ENCODE measurements at regions not wholly inside any gene's neighbourhood (a gene's known extent, or its start where the extent isn't known, plus 50 kb on each side); places are given as distances from the start of the nearest gene placed in this dataset.

DNA sequence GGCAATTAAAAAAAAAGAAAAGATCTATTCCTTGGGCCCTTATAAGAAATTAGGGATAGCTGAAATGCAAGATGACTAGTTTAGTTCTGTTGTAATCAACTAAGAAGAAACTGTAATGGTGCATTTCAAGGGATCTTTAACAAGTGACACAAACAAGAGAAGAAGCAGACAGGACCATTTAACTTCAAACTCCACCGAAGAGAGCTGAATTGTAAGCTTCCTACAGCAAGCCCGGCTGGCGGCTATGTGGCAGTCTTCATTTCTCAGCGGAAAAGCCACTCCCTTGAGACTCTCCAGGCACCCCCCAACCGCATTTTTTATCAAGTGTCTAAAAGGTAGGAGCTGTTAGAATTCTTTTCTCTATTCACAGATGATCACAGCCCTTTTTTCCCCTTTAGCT, 305.2 kb upstream of the ZNF507 start:
- peaks cover 0 to 5% of the 10 kb centered on the region in 2 donors for H3K27me3 ChIP-seq (ENCODE audit: control insufficient read depth in 2 of 2, insufficient read depth in 2 of 2, low read length in 2 of 2)
- H3K4me1 ChIP-seq (ENCODE audit: control insufficient read depth in 2 of 2, insufficient read depth in 2 of 2, low read length in 2 of 2): no peaks in the 10 kb centered on the region

DNA sequence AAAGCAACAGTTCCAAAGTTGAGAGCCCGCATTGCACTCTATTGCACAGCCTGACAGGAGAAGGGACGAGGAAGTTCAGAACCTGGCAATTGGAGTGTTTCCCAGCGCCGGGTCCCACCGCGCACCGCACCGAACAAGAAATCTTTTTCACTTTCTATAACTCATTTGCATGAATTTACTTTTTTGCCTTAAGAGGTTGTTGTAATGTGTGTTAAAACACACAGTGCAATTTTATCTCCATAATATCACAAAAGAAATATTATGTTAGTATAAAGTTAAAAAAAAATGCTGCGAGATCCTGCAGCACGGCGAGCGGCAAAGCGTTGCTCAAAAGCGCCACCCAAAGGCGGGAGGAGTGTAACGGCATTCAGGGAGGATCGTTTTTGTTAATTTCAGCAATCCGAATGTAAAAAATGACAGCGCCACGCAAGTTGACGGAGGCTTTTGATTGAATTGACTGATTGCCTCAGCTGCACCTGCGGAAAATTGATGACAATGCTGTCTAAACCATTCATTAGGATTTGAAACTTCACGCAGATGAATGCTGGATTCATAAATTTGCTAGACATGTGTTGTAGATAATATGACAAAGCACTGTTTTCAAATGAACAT, 303.6 kb upstream of the ZNF507 start:
- H3K36me3 ChIP-seq (ENCODE audit: control insufficient read depth in 2 of 2, insufficient read depth in 2 of 2, low read length in 2 of 2): no peaks in the 10 kb centered on the region
- H3K9ac ChIP-seq (ENCODE audit: low read depth in 1 of 2, low read length in 2 of 2): no peak overlapping the region
- no peak overlapping the region for H3K27ac ChIP-seq (ENCODE audit: low read depth in 2 of 2, low read length in 2 of 2)
- peak overlapping the region in 1 of 2 donors; percentile 59 for H3K4me3 ChIP-seq (ENCODE audit: low read length in 2 of 2)
- H3K4me1 ChIP-seq (ENCODE audit: control insufficient read depth in 2 of 2, insufficient read depth in 2 of 2, low read length in 2 of 2): no peaks in the 10 kb centered on the region
- peaks cover 0 to 5% of the 10 kb centered on the region in 2 donors for H3K27me3 ChIP-seq (ENCODE audit: control insufficient read depth in 2 of 2, insufficient read depth in 2 of 2, low read length in 2 of 2)
- H3K9me3 ChIP-seq (ENCODE audit: control insufficient read depth in 2 of 2, low read length in 2 of 2): no peaks in the 10 kb centered on the region

More for the DNA sequence above, 305.2 kb upstream of the ZNF507 start:
- no peak overlapping the region for H3K27ac ChIP-seq (ENCODE audit: low read depth in 2 of 2, low read length in 2 of 2)
- H3K9ac ChIP-seq (ENCODE audit: low read depth in 1 of 2, low read length in 2 of 2): no peak overlapping the region
- H3K9me3 ChIP-seq (ENCODE audit: control insufficient read depth in 2 of 2, low read length in 2 of 2): no peaks in the 10 kb centered on the region
- H3K4me3 ChIP-seq (ENCODE audit: low read length in 2 of 2): no peak overlapping the region
- H3K36me3 ChIP-seq (ENCODE audit: control insufficient read depth in 2 of 2, insufficient read depth in 2 of 2, low read length in 2 of 2): no peaks in the 10 kb centered on the region

DNA sequence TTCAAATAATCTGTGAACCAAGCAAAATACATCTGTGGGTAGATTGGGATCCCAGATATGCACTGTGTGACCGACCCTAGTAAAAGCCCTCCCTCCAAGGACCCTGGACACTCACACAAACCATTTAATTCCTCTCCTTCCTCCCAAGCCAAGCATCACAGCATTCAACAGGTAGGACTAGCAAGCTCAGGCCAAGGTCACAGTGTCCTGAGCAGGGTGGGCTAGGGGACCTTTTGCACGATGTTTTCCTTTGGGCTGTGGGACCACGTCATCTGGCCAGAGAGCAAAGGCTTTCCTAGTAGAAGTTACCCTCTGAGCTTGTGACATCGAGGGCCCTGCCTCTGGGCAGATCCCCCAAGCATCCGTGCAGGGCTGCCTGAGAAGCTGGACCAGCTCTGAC, 297.6 kb upstream of the ZNF507 start:
- H3K9me3 ChIP-seq (ENCODE audit: control insufficient read depth in 2 of 2, low read length in 2 of 2): no peaks in the 10 kb centered on the region
- H3K4me1 ChIP-seq (ENCODE audit: control insufficient read depth in 2 of 2, insufficient read depth in 2 of 2, low read length in 2 of 2): no peaks in the 10 kb centered on the region
- no peaks in the 10 kb centered on the region for H3K36me3 ChIP-seq (ENCODE audit: control insufficient read depth in 2 of 2, insufficient read depth in 2 of 2, low read length in 2 of 2)
- no peak overlapping the region for H3K27ac ChIP-seq (ENCODE audit: low read depth in 2 of 2, low read length in 2 of 2)
- no peaks in the 10 kb centered on the region for H3K27me3 ChIP-seq (ENCODE audit: control insufficient read depth in 2 of 2, insufficient read depth in 2 of 2, low read length in 2 of 2)
- H3K9ac ChIP-seq (ENCODE audit: low read depth in 1 of 2, low read length in 2 of 2): no peak overlapping the region
- no peak overlapping the region for H3K4me3 ChIP-seq (ENCODE audit: low read length in 2 of 2)

DNA sequence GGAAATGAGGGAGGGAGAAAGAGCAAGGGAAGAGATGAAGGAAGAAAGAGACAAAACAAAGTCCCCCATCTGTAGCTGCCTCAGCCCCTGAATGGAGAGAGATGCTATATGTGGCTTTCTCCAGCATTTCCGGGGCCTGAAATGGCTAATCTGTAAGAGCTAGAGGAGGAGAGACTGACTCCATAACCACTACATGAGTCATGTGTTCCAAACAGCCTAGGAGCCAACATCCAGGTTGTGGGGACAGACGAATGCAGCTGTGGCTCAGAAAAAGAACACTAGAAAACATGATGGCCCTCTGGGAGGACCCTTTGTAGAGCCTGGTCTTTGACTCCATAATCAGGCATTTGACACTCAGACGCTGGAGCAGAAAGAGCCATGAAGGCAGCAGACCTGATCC, 292.0 kb upstream of the ZNF507 start:
- Histone ChIP-seq H3K9ac (ENCODE audit: low read depth in 1 of 2, low read length in 2 of 2) (no peak overlapping the region), H3K4me3 (ENCODE audit: low read length in 2 of 2) (no peak overlapping the region), H3K27ac (ENCODE audit: low read depth in 2 of 2, low read length in 2 of 2) (no peak overlapping the region), H3K36me3 (ENCODE audit: control insufficient read depth in 2 of 2, insufficient read depth in 2 of 2, low read length in 2 of 2) (no peaks in the 10 kb centered on the region), H3K27me3 (ENCODE audit: control insufficient read depth in 2 of 2, insufficient read depth in 2 of 2, low read length in 2 of 2) (no peaks in the 10 kb centered on the region), H3K9me3 (ENCODE audit: control insufficient read depth in 2 of 2, low read length in 2 of 2) (no peaks in the 10 kb centered on the region), H3K4me1 (ENCODE audit: control insufficient read depth in 2 of 2, insufficient read depth in 2 of 2, low read length in 2 of 2) (no peaks in the 10 kb centered on the region)

DNA sequence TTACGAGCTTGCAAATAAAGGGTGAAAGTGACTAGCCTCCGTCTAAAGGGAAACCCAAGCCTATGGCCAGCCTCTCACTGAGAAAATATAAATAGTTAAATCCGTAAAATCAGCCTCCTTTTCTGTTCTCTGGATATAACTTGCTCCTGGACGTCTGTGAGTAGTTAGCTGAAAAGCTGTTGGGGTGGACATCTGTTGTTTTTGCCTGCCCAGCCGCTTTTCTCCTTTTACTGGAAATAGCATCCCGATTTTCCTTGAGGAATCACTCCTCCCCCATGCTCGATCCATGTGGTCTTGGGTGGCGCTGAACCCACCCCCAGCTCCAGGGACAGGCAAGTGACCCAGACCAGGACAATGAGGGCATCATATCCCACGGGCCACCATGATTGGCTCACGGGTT, 291.5 kb upstream of the ZNF507 start:
- H3K27ac ChIP-seq (ENCODE audit: low read depth in 2 of 2, low read length in 2 of 2): no peak overlapping the region
- H3K36me3 ChIP-seq (ENCODE audit: control insufficient read depth in 2 of 2, insufficient read depth in 2 of 2, low read length in 2 of 2): no peaks in the 10 kb centered on the region
- no peaks in the 10 kb centered on the region for H3K4me1 ChIP-seq (ENCODE audit: control insufficient read depth in 2 of 2, insufficient read depth in 2 of 2, low read length in 2 of 2)

DNA sequence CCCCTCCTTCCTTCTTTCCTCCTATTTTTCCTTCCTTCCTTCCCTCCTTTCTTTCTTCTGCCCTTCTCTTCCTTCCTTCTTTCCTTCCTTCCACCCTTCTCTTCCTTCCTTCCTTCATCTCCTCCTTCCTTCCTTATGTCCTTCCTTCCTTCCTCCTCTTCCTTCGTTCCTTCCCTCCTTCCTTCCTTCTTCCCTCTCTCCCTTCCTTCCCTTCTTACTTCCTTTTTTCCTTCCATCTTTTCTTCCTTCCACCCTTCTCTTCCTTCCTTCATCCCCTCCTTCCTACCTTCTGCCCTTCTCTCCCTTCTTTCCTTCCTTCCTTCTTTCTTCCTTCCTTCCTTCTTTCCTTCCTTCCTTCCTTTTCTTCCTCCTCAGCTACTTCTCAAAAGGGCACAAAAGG, 287.3 kb upstream of the ZNF507 start:
- H3K9ac ChIP-seq (ENCODE audit: low read depth in 1 of 2, low read length in 2 of 2): no peak overlapping the region
- no peaks in the 10 kb centered on the region for H3K4me1 ChIP-seq (ENCODE audit: control insufficient read depth in 2 of 2, insufficient read depth in 2 of 2, low read length in 2 of 2)
- no peaks in the 10 kb centered on the region for H3K9me3 ChIP-seq (ENCODE audit: control insufficient read depth in 2 of 2, low read length in 2 of 2)
- H3K4me3 ChIP-seq (ENCODE audit: low read length in 2 of 2): no peak overlapping the region
- no peak overlapping the region for H3K27ac ChIP-seq (ENCODE audit: low read depth in 2 of 2, low read length in 2 of 2)
- no peaks in the 10 kb centered on the region for H3K27me3 ChIP-seq (ENCODE audit: control insufficient read depth in 2 of 2, insufficient read depth in 2 of 2, low read length in 2 of 2)
- H3K36me3 ChIP-seq (ENCODE audit: control insufficient read depth in 2 of 2, insufficient read depth in 2 of 2, low read length in 2 of 2): no peaks in the 10 kb centered on the region

More for the DNA sequence above, 291.5 kb upstream of the ZNF507 start:
- Histone ChIP-seq H3K27me3 (ENCODE audit: control insufficient read depth in 2 of 2, insufficient read depth in 2 of 2, low read length in 2 of 2) (no peaks in the 10 kb centered on the region), H3K9me3 (ENCODE audit: control insufficient read depth in 2 of 2, low read length in 2 of 2) (no peaks in the 10 kb centered on the region), H3K9ac (ENCODE audit: low read depth in 1 of 2, low read length in 2 of 2) (no peak overlapping the region), H3K4me3 (ENCODE audit: low read length in 2 of 2) (no peak overlapping the region)

DNA sequence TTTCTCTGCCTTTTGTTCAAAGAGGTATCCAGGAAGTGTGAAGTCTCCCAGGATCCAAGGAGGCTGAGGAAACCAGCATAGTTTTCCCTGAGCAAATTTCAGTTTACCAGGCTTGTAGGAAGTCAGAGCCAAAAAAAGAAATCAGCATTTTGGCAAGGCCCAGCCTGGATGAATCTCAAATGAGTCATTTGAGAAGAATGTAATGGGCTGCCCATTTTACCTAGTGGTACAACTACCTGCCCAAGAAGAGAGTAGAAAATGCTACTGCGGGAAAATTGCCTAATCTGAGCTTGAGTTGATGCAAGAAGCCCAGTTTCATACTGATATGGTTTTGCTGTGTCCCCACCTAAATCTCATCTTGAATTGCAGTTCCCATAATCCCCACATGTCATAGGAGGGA, 284.1 kb upstream of the ZNF507 start:
- H3K27me3 ChIP-seq (ENCODE audit: control insufficient read depth in 2 of 2, insufficient read depth in 2 of 2, low read length in 2 of 2): no peaks in the 10 kb centered on the region

DNA sequence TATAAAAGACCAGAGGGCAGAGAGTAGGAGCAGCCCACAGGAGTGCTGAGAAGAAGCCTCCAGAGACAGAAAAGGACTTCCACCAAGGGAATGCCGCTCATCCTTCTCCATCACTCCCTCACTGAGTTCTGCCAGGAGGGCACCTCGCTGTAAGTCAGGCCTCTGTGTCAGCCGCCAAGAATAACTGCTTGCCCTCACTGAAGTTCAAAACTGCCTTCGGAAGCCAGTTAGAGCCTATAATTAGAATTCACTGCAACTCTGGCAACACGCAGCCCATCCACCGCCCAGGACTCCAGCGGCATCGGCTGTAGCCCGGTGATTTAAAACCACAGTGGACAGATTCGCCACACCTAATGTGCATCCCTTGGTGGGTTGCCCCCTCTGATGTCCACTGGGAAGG, 281.8 kb upstream of the ZNF507 start:
- Histone ChIP-seq H3K4me3 (ENCODE audit: low read length in 2 of 2) (no peak overlapping the region), H3K36me3 (ENCODE audit: control insufficient read depth in 2 of 2, insufficient read depth in 2 of 2, low read length in 2 of 2) (no peaks in the 10 kb centered on the region), H3K9me3 (ENCODE audit: control insufficient read depth in 2 of 2, low read length in 2 of 2) (no peaks in the 10 kb centered on the region), H3K9ac (ENCODE audit: low read depth in 1 of 2, low read length in 2 of 2) (no peak overlapping the region), H3K27ac (ENCODE audit: low read depth in 2 of 2, low read length in 2 of 2) (no peak overlapping the region), H3K4me1 (ENCODE audit: control insufficient read depth in 2 of 2, insufficient read depth in 2 of 2, low read length in 2 of 2) (no peaks in the 10 kb centered on the region), H3K27me3 (ENCODE audit: control insufficient read depth in 2 of 2, insufficient read depth in 2 of 2, low read length in 2 of 2) (no peaks in the 10 kb centered on the region)

More for the DNA sequence above, 284.1 kb upstream of the ZNF507 start:
- no peak overlapping the region for H3K27ac ChIP-seq (ENCODE audit: low read depth in 2 of 2, low read length in 2 of 2)
- no peaks in the 10 kb centered on the region for H3K36me3 ChIP-seq (ENCODE audit: control insufficient read depth in 2 of 2, insufficient read depth in 2 of 2, low read length in 2 of 2)
- H3K9me3 ChIP-seq (ENCODE audit: control insufficient read depth in 2 of 2, low read length in 2 of 2): no peaks in the 10 kb centered on the region
- no peak overlapping the region for H3K4me3 ChIP-seq (ENCODE audit: low read length in 2 of 2)
- no peaks in the 10 kb centered on the region for H3K4me1 ChIP-seq (ENCODE audit: control insufficient read depth in 2 of 2, insufficient read depth in 2 of 2, low read length in 2 of 2)
- H3K9ac ChIP-seq (ENCODE audit: low read depth in 1 of 2, low read length in 2 of 2): no peak overlapping the region

DNA sequence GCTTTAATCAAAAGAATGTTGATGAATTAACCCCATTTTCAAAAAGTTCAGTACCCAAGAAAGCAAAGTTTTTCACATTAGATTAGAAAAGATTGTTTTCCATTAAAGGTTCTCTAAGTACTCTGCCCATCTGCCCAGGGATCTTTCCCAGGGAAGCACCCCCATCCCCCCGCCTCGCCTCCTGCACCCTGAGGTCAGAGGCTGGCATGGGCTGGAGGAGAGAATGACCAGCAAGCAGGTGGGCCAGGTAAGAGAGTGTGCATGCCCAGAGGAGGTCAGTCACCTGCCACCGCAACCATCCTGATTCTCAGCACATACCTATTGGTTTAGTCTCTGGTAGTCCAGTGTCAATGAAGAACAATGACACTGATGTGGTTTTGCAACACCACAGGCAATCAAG, 279.4 kb upstream of the ZNF507 start:
- H3K9me3 ChIP-seq (ENCODE audit: control insufficient read depth in 2 of 2, low read length in 2 of 2): no peaks in the 10 kb centered on the region
- H3K27me3 ChIP-seq (ENCODE audit: control insufficient read depth in 2 of 2, insufficient read depth in 2 of 2, low read length in 2 of 2): no peaks in the 10 kb centered on the region
- no peak overlapping the region for H3K27ac ChIP-seq (ENCODE audit: low read depth in 2 of 2, low read length in 2 of 2)

DNA sequence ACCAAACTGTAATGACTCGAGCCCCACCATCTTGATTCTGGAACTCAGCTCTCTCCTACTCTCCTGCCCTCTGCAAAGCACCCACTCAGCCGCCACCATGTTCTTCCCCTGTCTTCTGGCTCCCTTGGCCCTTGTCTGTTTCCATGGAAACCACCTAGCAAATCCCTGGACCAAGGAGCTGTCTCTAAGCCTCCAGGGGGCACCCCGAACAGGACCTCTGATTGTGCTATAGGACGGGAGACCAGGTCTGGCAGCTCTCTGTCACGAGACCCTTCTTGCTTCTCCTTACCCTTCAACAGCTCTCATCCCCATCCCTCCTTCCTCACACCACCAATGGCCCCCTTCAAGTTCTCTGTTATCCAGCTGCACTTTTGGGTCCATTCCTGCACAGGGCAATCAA, 277.7 kb upstream of the ZNF507 start:
- no peak overlapping the region for H3K4me3 ChIP-seq (ENCODE audit: low read length in 2 of 2)
- H3K9ac ChIP-seq (ENCODE audit: low read depth in 1 of 2, low read length in 2 of 2): no peak overlapping the region
- H3K27ac ChIP-seq (ENCODE audit: low read depth in 2 of 2, low read length in 2 of 2): no peak overlapping the region
- no peaks in the 10 kb centered on the region for H3K4me1 ChIP-seq (ENCODE audit: control insufficient read depth in 2 of 2, insufficient read depth in 2 of 2, low read length in 2 of 2)
- H3K36me3 ChIP-seq (ENCODE audit: control insufficient read depth in 2 of 2, insufficient read depth in 2 of 2, low read length in 2 of 2): no peaks in the 10 kb centered on the region
- no peaks in the 10 kb centered on the region for H3K27me3 ChIP-seq (ENCODE audit: control insufficient read depth in 2 of 2, insufficient read depth in 2 of 2, low read length in 2 of 2)
- no peaks in the 10 kb centered on the region for H3K9me3 ChIP-seq (ENCODE audit: control insufficient read depth in 2 of 2, low read length in 2 of 2)

More for the DNA sequence above, 279.4 kb upstream of the ZNF507 start:
- Histone ChIP-seq H3K36me3 (ENCODE audit: control insufficient read depth in 2 of 2, insufficient read depth in 2 of 2, low read length in 2 of 2) (no peaks in the 10 kb centered on the region), H3K4me3 (ENCODE audit: low read length in 2 of 2) (no peak overlapping the region), H3K9ac (ENCODE audit: low read depth in 1 of 2, low read length in 2 of 2) (no peak overlapping the region), H3K4me1 (ENCODE audit: control insufficient read depth in 2 of 2, insufficient read depth in 2 of 2, low read length in 2 of 2) (no peaks in the 10 kb centered on the region)

DNA sequence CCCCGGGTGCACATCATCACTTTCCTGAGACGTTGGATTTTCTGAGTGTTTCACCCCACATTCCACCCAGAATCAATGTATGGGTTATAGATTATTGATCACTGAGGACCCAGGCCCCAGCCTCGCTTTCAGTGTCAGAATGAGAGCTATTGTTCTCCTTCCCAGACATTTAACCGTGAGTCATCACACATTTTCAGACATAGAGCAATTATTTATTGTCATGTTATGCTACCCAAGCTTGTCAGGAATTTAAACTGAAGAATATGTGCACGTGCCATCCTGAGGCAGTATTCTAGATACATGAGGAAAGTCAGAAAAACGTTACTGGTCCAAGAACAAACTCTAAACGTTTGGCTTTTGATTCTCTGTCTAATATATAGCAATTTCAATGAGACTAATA, 276.6 kb upstream of the ZNF507 start:
- Histone ChIP-seq H3K4me1 (ENCODE audit: control insufficient read depth in 2 of 2, insufficient read depth in 2 of 2, low read length in 2 of 2) (no peaks in the 10 kb centered on the region), H3K4me3 (ENCODE audit: low read length in 2 of 2) (no peak overlapping the region), H3K27me3 (ENCODE audit: control insufficient read depth in 2 of 2, insufficient read depth in 2 of 2, low read length in 2 of 2) (no peaks in the 10 kb centered on the region), H3K36me3 (ENCODE audit: control insufficient read depth in 2 of 2, insufficient read depth in 2 of 2, low read length in 2 of 2) (no peaks in the 10 kb centered on the region), H3K27ac (ENCODE audit: low read depth in 2 of 2, low read length in 2 of 2) (no peak overlapping the region), H3K9ac (ENCODE audit: low read depth in 1 of 2, low read length in 2 of 2) (no peak overlapping the region), H3K9me3 (ENCODE audit: control insufficient read depth in 2 of 2, low read length in 2 of 2) (no peaks in the 10 kb centered on the region)
